Peyer's patch (tissue), 4 donors: ENCODE measurements at regions not wholly inside any gene's neighbourhood (a gene's known extent, or its start where the extent isn't known, plus 50 kb on each side); places are given as distances from the start of the nearest gene placed in this dataset.

Source experiments
- POLR2A ChIP-seq, 2 donors: fragments of 450-650 bp; IDR thresholded peaks; one replicate each; pipeline ENCODE4 v1.5.1; 2017; ENCODE audit warnings: antibody characterized with exemption in 2 of 2, mild to moderate bottlenecking in 2 of 2, moderate library complexity in 2 of 2
- TF ChIP-seq, protein P1 (sequence below), 6 experiments: fragments of 450-650 bp in 4 of 6; fragments of 200-600 bp in 2 of 6; sonication (generic) in 1 of 6; IDR thresholded peaks; one replicate each; pipeline ENCODE4 v1.5.1; 2017 to 2019; ENCODE audit warnings: antibody characterized with exemption in 6 of 6, mild to moderate bottlenecking in 3 of 6, moderate library complexity in 1 of 6

GRCh38 chr6:2429460-2429859 lies 184.1 kb upstream of the GMDS start:
- TF ChIP-seq, protein P1, sequence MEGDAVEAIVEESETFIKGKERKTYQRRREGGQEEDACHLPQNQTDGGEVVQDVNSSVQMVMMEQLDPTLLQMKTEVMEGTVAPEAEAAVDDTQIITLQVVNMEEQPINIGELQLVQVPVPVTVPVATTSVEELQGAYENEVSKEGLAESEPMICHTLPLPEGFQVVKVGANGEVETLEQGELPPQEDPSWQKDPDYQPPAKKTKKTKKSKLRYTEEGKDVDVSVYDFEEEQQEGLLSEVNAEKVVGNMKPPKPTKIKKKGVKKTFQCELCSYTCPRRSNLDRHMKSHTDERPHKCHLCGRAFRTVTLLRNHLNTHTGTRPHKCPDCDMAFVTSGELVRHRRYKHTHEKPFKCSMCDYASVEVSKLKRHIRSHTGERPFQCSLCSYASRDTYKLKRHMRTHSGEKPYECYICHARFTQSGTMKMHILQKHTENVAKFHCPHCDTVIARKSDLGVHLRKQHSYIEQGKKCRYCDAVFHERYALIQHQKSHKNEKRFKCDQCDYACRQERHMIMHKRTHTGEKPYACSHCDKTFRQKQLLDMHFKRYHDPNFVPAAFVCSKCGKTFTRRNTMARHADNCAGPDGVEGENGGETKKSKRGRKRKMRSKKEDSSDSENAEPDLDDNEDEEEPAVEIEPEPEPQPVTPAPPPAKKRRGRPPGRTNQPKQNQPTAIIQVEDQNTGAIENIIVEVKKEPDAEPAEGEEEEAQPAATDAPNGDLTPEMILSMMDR (IDR thresholded peaks at IDR 0.05) = no peak
- no peak for TF ChIP-seq POLR2A (IDR thresholded peaks at IDR 0.05)
